SK-N-MC (cell line): ENCODE measurements at regions not wholly inside any gene's neighbourhood (a gene's known extent, or its start where the extent isn't known, plus 50 kb on each side); places are given as distances from the start of the nearest gene placed in this dataset.
"Not testable (repeated sequence)": the region's sequence is repeated elsewhere in the genome, so short reads cannot be mapped to it uniquely, and the experiment has no call there.

ENCODE experiments used
- DNase-seq: peaks from one replicate; pipeline ENCODE4 v3.0.0-alpha.2; 2011; ENCODE audit warnings: low read depth, low spot score
- H3K27ac ChIP-seq: fragments of 200-600 bp; sonication (generic); 2 replicates; pipeline ENCODE4 v1.5.1; 2016; ENCODE audit warnings: mixed run types
- H3K36me3 ChIP-seq: fragments of 200-600 bp; sonication (generic); 2 replicates; pipeline ENCODE4 v1.6.1; 2017; ENCODE audit warnings: antibody characterized with exemption, low read length, mixed read lengths; ENCODE audit not compliant: insufficient read depth
- H3K4me3 ChIP-seq: fragments of 200-600 bp; sonication (generic); 2 replicates; pipeline ENCODE4 v1.5.1; 2016
- H3K9ac ChIP-seq: fragments of 200-600 bp; sonication (generic); 2 replicates; pipeline ENCODE4 v1.8.0; 2017; ENCODE audit warnings: mixed run types, mixed read lengths; ENCODE audit not compliant: insufficient read length
- H3K9me3 ChIP-seq: fragments of 200-600 bp; sonication (generic); 2 replicates; pipeline ENCODE4 v1.6.1; 2017; ENCODE audit warnings: low read depth, mild to moderate bottlenecking, antibody characterized with exemption, low read length, moderate library complexity, mixed read lengths
- EZH2 ChIP-seq: fragments of 200-600 bp; sonication (generic); IDR thresholded peaks from one replicate; pipeline ENCODE4 v1.6.1; 2017; ENCODE audit warnings: antibody characterized with exemption
- FOXP2 ChIP-seq: optimal IDR thresholded peaks from 2 replicates; pipeline ENCODE3; 2011; ENCODE audit warnings: mild to moderate bottlenecking, moderate library complexity; ENCODE audit not compliant: insufficient read depth; ENCODE audit errors: extremely low read length, control extremely low read depth
- POLR2AphosphoS5 ChIP-seq: IDR thresholded peaks from 2 replicates; pipeline ENCODE4 v1.6.1; 2012; ENCODE audit warnings: mild to moderate bottlenecking, low read depth, low read length, borderline replicate concordance

DNA sequence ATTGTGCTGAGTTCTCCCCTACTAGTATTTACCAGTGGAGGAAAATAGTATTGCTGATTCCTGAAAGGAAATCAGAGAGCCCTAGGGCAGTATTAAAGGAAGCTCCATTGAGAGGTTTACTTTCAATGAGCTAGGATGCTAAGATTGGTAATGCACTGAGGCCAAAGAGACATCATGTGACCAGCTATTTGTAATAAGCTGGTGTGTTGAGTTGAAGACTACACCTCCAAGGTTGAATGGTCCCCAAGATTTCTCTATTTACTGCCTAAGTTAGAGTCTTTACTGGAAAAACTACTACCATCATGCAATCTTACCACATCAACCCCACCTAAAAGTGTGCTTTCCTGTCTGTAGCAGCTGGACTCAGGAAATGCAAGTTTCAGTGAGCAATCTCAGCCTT is 151.5 kb upstream of the GJE1 start:
- Histone ChIP-seq H3K27ac (no peak overlapping the region), H3K36me3 (no peaks in the 10 kb centered on the region), H3K4me3 (no peak overlapping the region), H3K9me3 (no peaks in the 10 kb centered on the region), H3K9ac (no peak overlapping the region)
- TF ChIP-seq POLR2AphosphoS5 (no peak), EZH2 (no peak), FOXP2 (no peak)
- no peak for DNase-seq

DNA sequence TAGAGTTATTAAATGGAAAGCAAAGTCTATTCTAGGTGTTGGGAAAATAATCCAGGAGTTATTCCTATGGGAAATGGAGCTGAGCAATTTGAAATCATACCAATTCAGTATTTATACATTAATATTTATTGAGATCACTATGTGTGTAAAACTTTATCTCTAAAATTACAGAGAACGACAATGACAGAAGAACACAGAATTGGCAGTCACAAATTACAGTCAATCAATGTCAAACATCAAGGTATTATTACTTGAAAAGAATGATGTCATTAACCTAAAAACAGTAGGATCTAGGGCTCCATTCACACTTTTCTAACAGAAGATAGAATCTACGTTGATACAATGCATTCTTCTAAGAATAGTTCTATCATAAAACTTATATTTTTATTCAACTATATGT is 154.9 kb upstream of the GJE1 start:
- no peaks in the 10 kb centered on the region for H3K9me3 ChIP-seq
- DNase-seq: no peak
- no peaks in the 10 kb centered on the region for H3K36me3 ChIP-seq
- H3K4me3 ChIP-seq: no peak overlapping the region
- no peak overlapping the region for H3K27ac ChIP-seq
- no peak overlapping the region for H3K9ac ChIP-seq
- no peak for TF ChIP-seq FOXP2
- no peak for TF ChIP-seq EZH2
- no peak for TF ChIP-seq POLR2AphosphoS5

DNA sequence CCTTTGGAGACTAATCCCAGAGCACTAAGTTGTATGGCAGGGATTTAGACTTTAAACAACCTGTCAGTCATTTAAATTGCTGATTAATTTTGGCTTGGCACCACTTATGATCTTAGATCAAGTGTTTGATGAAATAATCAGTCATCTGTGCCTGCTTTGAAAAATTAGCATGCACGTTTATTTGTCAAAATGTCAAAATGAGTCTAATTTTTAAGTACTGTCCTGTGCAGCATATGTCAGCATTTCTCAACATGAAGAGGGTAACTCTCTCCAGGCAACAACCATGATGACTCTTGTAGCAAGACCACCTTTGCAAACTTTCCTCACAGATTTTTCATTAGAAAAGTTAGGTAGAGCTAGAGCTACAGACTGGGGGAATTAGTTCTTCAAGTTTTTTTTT is 155.7 kb upstream of the GJE1 start:
- no peaks in the 10 kb centered on the region for H3K9me3 ChIP-seq
- no peak overlapping the region for H3K27ac ChIP-seq
- TF ChIP-seq FOXP2 (no peak), POLR2AphosphoS5 (no peak), EZH2 (no peak)
- no peak overlapping the region for H3K4me3 ChIP-seq
- no peak for DNase-seq
- no peak overlapping the region for H3K9ac ChIP-seq
- no peaks in the 10 kb centered on the region for H3K36me3 ChIP-seq

DNA sequence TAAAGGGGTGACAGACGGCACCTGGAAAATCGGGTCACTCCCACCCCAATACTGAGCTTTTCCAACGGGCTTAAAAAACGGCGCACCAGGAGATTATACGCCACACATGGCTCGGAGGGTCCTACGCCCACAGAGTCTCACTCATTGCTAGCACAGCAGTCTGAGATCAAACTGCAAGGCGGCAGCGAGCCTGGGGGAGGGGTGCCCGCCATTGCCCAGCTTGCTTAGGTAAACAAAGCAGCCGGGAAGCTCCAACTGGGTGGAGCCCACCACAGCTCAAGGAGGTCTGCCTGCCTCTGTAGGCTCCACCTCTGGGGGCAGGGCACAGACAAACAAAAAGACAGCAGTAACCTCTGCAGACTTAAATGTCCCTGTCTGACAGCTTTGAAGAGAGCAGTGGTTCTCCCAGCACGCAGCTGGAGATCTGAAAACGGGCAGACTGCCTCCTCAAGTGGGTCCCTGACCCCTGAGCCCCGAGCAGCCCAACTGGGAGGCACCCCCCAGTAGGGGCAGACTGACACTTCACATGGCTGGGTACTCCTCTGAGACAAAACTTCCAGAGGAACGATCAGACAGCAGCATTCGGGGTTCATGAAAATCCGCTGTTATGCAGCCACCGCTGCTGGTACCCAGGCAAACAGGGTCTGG is 162.8 kb upstream of the GJE1 start:
- not testable (repeated sequence) for H3K27ac ChIP-seq, H3K9ac ChIP-seq, H3K36me3 ChIP-seq, H3K4me3 ChIP-seq, DNase-seq, H3K9me3 ChIP-seq

DNA sequence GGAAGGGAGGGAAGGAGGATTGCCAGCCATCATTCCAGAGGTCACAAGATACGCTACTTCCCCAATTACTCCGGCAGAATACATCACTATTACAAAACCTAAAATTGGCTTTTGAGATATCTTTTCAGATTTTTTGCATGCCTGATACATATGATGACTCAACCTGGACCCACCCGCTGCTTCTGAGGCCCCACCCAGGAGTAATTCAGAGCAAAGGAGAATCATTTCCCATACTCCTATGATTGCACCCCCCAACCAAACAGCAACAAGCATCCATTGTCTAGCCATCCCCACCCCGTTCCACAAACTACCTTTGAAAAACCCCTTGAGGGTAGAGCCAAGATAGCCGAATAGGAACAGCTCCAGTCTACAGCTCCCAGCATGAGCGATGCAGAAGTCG is 163.5 kb upstream of the GJE1 start:
- Histone ChIP-seq H3K4me3 (no peak overlapping the region), H3K9ac (no peak overlapping the region), H3K27ac (no peak overlapping the region), H3K9me3 (no peaks in the 10 kb centered on the region), H3K36me3 (no peaks in the 10 kb centered on the region)
- TF ChIP-seq FOXP2 (no peak), EZH2 (no peak), POLR2AphosphoS5 (no peak)
- no peak for DNase-seq

DNA sequence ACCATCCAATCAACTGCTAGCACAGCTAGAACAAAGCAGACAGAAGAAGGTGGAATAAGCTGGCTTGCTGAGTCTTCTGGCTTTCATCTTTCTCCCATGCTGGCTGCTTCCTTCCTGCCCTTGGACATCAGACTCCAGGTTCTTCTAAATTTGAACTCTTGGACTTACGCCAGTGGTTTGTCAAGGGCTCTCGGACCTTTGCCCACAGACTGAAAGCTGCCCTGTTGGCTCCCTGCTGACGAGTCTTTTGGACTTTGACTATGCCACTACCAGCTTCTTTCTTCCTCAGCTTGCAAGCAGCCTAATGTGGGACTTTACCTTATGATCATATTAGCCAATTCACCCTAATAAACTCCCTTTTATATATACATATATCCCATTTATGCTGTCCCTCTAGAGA is 164.1 kb upstream of the GJE1 start:
- TF ChIP-seq POLR2AphosphoS5 (no peak), FOXP2 (no peak), EZH2 (no peak)
- Histone ChIP-seq H3K9me3 (no peaks in the 10 kb centered on the region), H3K4me3 (no peak overlapping the region), H3K36me3 (no peaks in the 10 kb centered on the region), H3K9ac (no peak overlapping the region), H3K27ac (no peak overlapping the region)
- DNase-seq: no peak

DNA sequence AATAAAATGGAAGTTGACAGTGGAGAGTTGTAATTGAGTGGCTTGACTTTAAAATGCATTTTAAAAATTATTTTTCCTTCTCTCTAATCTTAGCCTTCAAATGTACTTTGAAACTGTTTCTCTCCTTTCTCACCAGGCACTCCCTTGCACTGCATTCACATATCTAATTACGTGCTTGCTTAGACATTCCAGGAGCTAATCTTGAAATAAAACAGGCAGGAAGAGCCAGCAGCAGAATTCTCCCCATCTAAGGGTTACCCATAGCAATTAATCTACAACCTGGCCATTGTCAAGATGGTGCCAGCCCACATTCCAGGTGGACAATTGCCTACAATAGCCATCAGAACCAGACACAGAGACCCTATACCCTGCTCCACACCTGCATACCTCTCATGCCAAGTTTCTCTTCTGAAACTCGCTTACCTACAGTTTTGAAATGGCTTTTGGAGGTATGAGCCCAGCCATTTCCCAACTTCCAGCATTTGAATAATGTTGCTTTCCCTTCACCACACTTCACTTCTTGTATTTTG is 167.6 kb upstream of the GJE1 start:
- Histone ChIP-seq H3K9ac (no peak overlapping the region), H3K27ac (no peak overlapping the region), H3K4me3 (no peak overlapping the region), H3K9me3 (no peaks in the 10 kb centered on the region), H3K36me3 (no peaks in the 10 kb centered on the region)
- TF ChIP-seq FOXP2 (no peak), EZH2 (no peak), POLR2AphosphoS5 (no peak)
- no peak for DNase-seq

DNA sequence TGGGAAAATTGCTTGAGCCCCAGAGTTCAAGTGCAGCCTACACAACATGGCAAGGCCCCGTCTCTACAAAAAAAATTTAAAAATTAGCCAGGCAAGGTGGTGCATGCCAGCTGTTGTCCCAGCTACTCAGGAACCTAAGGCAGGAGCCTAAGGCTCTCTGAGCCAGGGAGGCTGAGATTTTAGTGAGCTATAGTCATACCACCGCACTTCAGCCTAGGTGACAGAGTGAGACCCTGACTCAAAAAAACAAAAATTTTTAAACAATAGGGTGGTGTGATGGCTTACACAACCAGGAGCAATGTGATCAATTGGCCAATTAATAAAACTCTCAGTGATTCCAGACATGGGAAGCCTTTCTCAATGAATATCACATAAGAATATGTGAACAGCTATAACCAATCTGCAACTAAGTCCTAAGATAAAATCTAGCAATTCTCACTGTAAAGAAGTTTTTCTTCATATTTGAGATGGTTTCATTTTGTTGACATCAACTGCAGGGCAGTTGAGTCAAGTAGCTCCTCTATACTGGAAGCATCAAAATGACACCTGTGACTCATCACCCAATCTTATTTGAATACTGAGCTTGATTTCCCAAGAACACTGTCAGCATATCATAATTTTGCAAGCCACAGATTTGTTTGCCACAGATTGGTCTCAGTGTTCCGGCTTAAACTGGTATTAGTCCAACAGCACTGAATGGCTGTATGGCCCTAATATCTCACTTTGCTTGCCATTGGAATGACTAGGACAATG is 169.0 kb upstream of the GJE1 start:
- H3K4me3 ChIP-seq: no peak overlapping the region
- H3K36me3 ChIP-seq: no peaks in the 10 kb centered on the region
- no peak overlapping the region for H3K27ac ChIP-seq
- no peak overlapping the region for H3K9ac ChIP-seq
- DNase-seq: no peak
- TF ChIP-seq FOXP2 (no peak), EZH2 (no peak)
- H3K9me3 ChIP-seq: no peaks in the 10 kb centered on the region

DNA sequence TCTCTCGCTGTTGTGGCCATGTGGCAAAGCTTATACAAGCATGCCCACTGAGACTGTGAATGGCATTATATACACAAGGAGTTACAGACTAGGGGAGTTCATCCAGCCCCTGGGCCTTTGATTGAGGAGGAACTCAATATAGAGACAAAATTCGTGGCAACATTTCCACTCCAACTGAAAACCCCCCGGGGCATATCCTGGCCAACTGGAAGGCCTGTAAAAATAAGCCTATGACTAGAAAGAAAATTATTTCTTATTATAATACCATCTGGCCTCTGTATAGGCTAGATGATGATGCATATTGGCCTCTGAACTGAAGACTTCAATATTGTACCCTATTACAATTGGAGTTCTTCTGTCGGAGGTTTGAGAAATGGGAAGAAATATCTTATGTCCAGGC is 175.5 kb upstream of the GJE1 start:
- H3K9me3 ChIP-seq: no peaks in the 10 kb centered on the region
- no peak overlapping the region for H3K9ac ChIP-seq
- no peak overlapping the region for H3K4me3 ChIP-seq
- TF ChIP-seq EZH2: no peak
- TF ChIP-seq POLR2AphosphoS5: no peak
- TF ChIP-seq FOXP2: no peak
- H3K36me3 ChIP-seq: no peaks in the 10 kb centered on the region
- no peak overlapping the region for H3K27ac ChIP-seq
- no peak for DNase-seq
